ENCODE measurements at regions not wholly inside any gene's neighbourhood (a gene's known extent, or its start where the extent isn't known, plus 50 kb on each side); places are given as distances from the start of the nearest gene placed in this dataset.

- Histone ChIP-seq H3K4me1 (no peaks in the 10 kb centered on the region), H3K9me3 (no peaks in the 10 kb centered on the region), H3K4me3 (no peak overlapping the region), H3K27ac (no peak overlapping the region), H3K27me3 (no peaks in the 10 kb centered on the region), H3K36me3 (no peaks in the 10 kb centered on the region)
- no peak for TF ChIP-seq CTCF (IDR thresholded peaks at IDR 0.05 in 4 of 5, conservative IDR thresholded peaks at IDR 0.05 in 1 of 5)
- TF ChIP-seq POLR2A (IDR thresholded peaks at IDR 0.05) = no peak
- in situ Hi-C loops (cut with MboI; ENCODE audit: low sequenced_read_pairs in 4 of 4) (loop anchor here in 1 of 4 donors (25.0 kb wide), 1 partner anchor 250 kb away; no protein-coding TSS in a partner anchor), intact Hi-C loops (cut with DNase I; ENCODE audit: low total_unique reads) (no loop called here)
- no peak for DNase-seq
- ATAC-seq = no peak
Observed at GRCh38 chr1:100612540-100612939, 74.6 kb downstream of the GPR88 start.

GRCh38 chr1:100613817-100614559 is 76.0 kb downstream of the GPR88 start:
- no peak overlapping the region for H3K4me3 ChIP-seq
- H3K27ac ChIP-seq = no peak overlapping the region
- ATAC-seq (no peak), DNase-seq (no peak)
- H3K9me3 ChIP-seq = no peaks in the 10 kb centered on the region
- no peak for TF ChIP-seq CTCF (IDR thresholded peaks at IDR 0.05 in 4 of 5, conservative IDR thresholded peaks at IDR 0.05 in 1 of 5)
- TF ChIP-seq POLR2A (IDR thresholded peaks at IDR 0.05) = no peak
- in situ Hi-C loops (cut with MboI; ENCODE audit: low sequenced_read_pairs in 4 of 4) = loop anchor here in 1 of 4 donors (25.0 kb wide), 1 partner anchor 248 kb away; no protein-coding TSS in a partner anchor
- intact Hi-C loops (cut with DNase I; ENCODE audit: low total_unique reads) = no loop called here
- H3K36me3 ChIP-seq = no peaks in the 10 kb centered on the region
- no peaks in the 10 kb centered on the region for H3K4me1 ChIP-seq
- H3K27me3 ChIP-seq = no peaks in the 10 kb centered on the region

- in situ Hi-C loops (cut with MboI; ENCODE audit: low sequenced_read_pairs in 4 of 4) = loop anchor here in 1 of 4 donors (25.0 kb wide), 1 partner anchor 248 kb away; no protein-coding TSS in a partner anchor
- TF ChIP-seq CTCF (IDR thresholded peaks at IDR 0.05 in 4 of 5, conservative IDR thresholded peaks at IDR 0.05 in 1 of 5) (no peak), POLR2A (IDR thresholded peaks at IDR 0.05) (no peak)
- no peak for ATAC-seq
- no peaks in the 10 kb centered on the region for H3K9me3 ChIP-seq
- H3K4me3 ChIP-seq = no peak overlapping the region
- no peak for DNase-seq
- no peak overlapping the region for H3K27ac ChIP-seq
- H3K36me3 ChIP-seq = no peaks in the 10 kb centered on the region
- no peaks in the 10 kb centered on the region for H3K27me3 ChIP-seq
- H3K4me1 ChIP-seq = no peaks in the 10 kb centered on the region
- intact Hi-C loops (cut with DNase I; ENCODE audit: low total_unique reads) = no loop called here
Observed at GRCh38 chr1:100614570-100614969, 76.6 kb downstream of the GPR88 start.

GRCh38 chr1:100615686-100616085 is 77.7 kb downstream of the GPR88 start:
- in situ Hi-C loops (cut with MboI; ENCODE audit: low sequenced_read_pairs in 4 of 4) (loop anchor here in 1 of 4 donors (25.0 kb wide), 1 partner anchor 247 kb away; no protein-coding TSS in a partner anchor), intact Hi-C loops (cut with DNase I; ENCODE audit: low total_unique reads) (no loop called here)
- DNase-seq (no peak), ATAC-seq (no peak)
- no peak for TF ChIP-seq CTCF (IDR thresholded peaks at IDR 0.05 in 4 of 5, conservative IDR thresholded peaks at IDR 0.05 in 1 of 5)
- no peak for TF ChIP-seq POLR2A (IDR thresholded peaks at IDR 0.05)
- no peak overlapping the region for H3K4me3 ChIP-seq
- no peaks in the 10 kb centered on the region for H3K9me3 ChIP-seq
- no peaks in the 10 kb centered on the region for H3K36me3 ChIP-seq
- H3K27ac ChIP-seq = no peak overlapping the region
- H3K4me1 ChIP-seq = no peaks in the 10 kb centered on the region
- H3K27me3 ChIP-seq = no peaks in the 10 kb centered on the region
